ENCODE measurements at regions not wholly inside any gene's neighbourhood (a gene's known extent, or its start where the extent isn't known, plus 50 kb on each side); places are given as distances from the start of the nearest gene placed in this dataset.
A peak's percentile ranks its signal among the peaks of the same experiment; 100 is the strongest.

DNA sequence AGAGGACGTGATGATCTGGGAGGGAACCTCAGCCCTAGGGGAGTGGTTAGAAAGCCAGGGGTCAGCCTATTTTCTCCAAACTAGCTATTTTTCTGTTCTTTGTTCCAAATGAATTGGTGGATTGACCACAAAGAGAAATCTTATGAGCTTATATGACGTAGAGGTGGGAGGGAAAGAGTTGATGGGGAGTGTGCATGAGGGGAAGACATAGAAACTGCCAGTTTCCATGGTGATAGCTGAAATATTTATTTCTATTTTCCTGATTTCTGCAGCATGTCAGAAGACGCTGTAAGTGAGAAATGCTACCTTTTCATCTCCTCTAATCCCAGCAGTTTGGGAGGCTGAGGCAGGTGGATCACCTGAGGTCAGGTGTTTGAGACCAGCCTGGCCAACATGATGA lies 51.4 kb upstream of the CISTR start:
- DNase-seq (ENCODE audit: extremely low read depth, low read depth), result no peak

- DNase-seq (ENCODE audit: extremely low read depth, low read depth), result no peak
Observed at GRCh38 chr12:53803703-53804102, 51.9 kb upstream of the CISTR start.

DNA sequence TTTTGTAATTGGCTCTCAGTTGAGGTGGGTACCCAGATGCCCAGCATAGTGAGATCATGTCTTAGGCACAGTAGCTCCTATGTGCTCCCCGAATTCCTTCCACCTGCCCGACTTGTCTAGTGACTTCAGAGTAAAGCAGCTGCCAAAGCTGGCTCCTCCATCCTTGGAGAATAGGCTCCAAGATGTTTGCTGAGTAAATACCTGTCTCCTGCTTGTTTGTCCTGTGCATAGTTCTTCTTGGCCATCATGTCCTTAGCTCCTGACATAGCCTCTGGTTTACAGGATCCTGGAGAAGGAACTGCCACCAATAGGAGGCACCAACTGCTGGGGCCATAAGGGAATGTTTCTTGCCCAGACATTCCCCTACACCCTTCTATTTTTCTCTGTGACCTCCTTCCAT lies 52.6 kb upstream of the CISTR start:
- DNase-seq (ENCODE audit: extremely low read depth, low read depth), result no peak

- no peak for DNase-seq (ENCODE audit: extremely low read depth, low read depth)
Observed at GRCh38 chr12:53805067-53805466, 53.3 kb upstream of the CISTR start.

- DNase-seq (ENCODE audit: extremely low read depth, low read depth), result no peak
Observed at GRCh38 chr12:53805791-53806190, 54.0 kb upstream of the CISTR start.

DNA sequence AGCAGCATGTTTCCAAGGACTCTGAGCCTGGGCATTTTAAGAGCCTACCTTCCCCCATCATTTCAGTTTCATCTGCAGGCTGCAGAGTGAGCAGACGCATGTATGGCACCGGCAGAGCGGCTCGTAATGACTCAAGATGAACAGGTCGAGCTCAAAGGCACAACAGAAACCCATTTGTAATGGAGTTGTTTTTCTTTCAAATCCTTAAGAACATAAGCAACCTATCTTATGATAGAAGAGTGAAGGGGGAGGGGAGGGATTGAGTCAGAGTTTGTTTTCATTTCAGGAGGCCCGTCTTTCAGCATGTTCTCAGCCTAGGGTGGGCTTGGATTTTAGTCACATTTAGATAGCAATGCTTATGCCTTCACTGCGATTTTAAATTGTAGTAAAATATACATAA lies 54.9 kb upstream of the CISTR start:
- DNase-seq (ENCODE audit: extremely low read depth, low read depth), result no peak

GRCh38 chr12:53807322-53807860 lies 55.6 kb upstream of the CISTR start:
- DNase-seq (ENCODE audit: extremely low read depth, low read depth), result no peak

DNA sequence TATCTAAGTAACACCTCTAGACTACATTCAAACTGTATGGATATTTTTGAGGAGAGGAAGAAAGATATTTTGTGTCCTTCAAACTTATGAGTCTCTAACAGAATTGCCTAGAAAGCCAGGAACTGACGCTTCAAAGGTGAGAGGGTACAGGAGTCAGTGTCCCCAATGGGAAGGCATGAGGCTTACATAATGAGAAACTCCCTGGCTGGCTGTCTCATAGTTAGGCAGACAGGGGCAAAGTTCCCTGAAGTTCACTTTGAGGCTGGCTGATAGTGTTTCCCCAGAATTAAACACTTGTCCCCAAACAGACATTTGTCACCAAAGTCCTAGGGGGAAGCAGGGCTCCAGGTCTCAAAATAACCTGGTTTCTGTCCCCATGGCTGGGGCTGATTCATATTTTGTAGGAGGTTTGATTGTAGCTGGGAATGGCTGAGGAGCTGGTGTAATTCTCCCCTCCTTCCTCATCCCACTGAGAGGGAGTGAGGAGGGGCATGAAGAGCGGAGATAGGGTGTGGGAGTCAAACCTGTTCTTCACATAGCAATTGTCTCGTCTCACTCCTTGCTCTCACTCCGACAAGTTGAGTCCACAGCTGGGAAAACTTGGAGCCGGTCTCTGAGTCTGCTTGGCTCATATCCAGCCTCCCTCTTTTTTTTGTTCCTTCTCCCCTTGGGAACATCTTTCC lies 56.4 kb upstream of the CISTR start:
- no peak for DNase-seq (ENCODE audit: extremely low read depth, low read depth)

GRCh38 chr12:53809005-53809404 lies 57.2 kb upstream of the CISTR start:
- DNase-seq (ENCODE audit: extremely low read depth, low read depth), result no peak

GRCh38 chr12:53810950-53811349 lies 59.2 kb upstream of the CISTR start:
- no peak for DNase-seq (ENCODE audit: extremely low read depth, low read depth)

DNA sequence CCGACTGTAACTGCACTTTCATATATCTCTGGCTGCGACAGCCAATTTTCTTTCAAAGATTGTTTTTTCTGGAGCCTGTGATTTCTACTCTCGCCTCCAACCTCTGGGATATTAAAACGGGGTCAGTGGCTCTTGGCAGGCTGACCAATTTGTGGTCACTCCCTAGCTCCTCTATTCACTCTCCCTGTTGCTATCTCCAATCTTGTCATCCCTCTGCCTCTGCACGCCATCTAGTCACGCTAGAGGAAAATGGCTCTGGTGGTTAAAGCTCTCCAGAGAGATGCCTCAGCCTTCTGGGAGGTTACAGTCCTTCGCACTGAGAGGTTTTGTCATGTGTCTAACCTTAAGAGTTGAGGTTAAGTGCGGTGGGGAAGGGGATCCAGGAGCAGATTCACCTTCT lies 59.8 kb upstream of the CISTR start:
- no peak for DNase-seq (ENCODE audit: extremely low read depth, low read depth)

DNA sequence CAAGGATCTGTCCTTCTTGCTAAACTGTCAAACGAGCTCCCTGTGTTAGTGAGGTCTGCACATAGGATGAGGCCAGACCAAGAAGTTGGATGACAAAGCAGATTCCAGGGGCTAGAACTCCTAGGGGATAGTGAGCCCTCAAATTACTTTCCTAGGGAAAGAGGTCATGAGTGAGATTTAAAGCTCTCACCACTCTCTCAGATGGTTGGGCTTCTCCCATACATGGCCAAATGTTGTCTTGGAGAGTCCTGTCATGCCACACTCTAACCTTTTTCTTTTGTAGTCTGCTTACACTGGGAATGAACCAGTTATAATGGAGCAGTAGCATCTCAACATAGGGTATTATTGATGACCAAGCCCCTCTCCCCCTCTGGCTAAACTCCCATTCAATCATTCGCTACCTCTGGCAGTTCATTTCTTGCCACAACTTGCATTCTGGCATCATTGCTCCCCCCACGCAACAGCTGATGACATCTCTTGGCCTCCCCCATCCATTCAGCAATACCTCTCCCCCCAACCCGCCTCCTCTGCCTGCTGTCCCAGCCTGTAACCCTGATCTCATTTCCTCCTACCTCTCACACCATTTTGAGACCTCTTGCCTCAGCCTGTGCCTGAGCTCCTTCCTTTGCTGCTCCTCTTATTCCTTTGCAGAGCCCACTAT lies 64.7 kb upstream of the CISTR start:
- no peak for DNase-seq (ENCODE audit: extremely low read depth, low read depth)

DNA sequence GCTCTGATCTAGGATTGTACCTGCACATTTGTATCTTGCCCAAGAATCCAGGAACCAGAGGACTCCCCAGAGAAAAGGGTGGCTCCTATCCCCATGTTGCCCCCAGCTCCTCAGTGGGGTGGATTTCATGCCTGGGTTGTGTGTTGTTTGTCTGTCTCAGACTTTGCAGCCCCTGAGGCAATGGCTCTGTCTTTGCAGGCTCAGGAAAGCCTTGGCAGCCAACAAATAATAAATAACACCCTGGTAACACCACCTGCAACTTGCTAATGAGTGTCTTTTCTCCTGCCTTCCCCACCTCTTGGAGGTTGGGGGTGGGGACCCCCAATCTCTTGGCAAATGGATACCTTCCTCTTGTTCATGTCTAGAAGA lies 65.2 kb upstream of the CISTR start:
- DNase-seq (ENCODE audit: extremely low read depth, low read depth), result no peak

DNA sequence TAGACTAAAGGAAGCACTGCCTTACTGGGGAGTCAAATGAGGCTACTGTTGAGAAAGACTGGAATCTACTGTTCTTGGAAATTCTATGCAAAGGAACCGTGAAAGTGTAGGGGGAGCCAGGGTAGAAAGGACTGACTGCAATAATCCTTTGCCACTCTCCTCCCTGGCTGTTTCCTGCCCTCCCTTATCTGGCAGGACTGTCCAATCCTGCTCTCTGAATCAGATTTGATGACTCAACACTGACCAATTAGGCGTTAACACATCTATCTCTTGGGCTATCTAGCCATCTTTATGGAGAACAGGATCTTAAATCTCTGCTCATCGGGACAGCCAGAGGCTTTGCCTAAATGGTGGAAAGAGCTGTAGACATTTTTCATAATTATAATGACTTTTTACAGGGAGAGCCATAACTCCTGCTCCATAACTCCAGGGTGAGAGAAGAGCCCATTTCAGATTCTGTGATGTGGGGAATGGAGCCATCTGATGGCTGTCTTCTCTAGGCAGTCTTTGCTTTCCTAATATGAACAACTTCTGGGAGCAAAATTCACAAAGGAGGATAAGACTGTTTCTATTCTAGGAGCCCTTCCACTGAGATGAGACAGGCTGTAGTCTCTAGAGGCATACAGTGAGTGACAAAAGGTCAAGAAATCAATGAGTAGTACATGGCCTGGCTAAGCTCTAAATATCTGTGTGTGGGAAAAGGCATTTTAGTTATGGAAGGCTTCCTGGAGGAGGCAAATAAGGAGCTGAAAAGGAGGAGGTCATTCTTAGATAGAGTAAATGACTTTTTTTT lies 68.9 kb upstream of the CISTR start:
- peak; percentile 50 for DNase-seq (ENCODE audit: extremely low read depth, low read depth)

DNA sequence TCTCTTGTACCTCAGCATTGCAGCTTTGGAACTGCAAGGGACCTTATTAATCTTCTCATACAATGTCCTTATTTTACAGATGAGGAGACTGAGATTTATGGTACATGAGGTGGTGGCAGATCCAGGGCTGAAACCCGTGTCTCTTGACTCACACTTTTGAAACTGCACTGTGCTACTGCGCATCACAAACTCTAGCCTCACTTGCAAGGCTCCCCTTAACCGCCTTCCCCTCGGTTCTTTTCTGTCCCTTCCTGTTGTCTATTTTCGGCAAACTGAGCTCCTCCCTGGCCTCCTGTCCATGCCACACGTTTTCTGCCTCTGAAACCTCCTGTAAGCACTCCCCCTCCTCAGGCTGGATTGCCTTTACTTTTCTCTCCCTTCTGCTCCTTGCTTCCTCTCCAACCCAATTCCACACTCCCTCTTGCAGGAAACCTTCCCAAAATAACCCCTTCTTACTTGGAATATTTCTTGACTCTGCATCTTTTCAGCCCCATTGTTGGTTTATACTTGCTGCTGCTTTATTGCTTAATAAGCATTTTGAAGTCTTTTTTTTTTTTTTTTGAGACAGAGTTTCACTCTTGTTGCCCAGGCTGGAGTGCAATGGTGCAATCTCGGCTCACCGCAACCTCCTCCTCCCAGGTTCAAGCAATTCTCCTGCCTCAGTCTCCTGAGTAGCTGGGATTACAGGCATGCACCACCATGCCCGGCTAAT lies 72.4 kb upstream of the CISTR start:
- no peak for DNase-seq (ENCODE audit: extremely low read depth, low read depth)

DNA sequence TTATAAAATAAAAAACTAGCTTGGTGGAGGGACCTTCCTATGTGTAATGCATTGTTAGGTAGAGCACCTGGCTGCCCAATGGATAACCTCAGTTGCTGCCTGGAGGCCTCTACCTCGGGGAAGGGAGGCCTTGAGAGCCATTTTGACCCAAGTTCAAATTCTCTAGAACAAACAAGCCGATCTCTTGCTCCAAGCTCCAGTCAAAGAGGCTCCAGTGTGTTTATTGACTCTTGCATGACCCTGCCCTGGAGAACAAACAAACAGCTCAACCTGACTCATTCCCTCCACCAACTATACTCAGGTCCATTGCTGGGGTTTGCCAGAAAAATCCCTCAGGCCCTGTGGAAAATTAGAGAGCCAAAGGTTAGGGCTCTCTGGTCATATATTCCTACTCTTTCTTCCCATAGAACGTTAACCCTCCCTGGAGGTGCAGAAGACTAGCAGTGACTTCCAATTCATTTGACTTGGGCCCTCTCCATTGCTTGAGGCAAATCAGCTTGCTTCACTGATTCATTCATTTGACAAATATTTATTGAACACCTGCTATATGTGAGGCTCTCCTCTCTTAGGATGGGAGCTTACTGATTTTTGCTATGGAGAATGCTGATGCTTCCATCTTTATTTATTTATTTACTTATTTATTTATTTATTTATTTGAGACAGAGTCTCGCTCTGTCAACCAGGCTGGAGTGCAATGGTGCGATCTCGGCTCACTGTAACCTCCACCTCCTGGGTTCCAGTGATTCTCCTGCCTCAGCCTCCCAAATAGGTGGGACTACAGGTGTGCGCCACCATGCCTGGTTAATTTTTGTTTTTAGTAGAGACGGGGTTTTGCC lies 73.7 kb upstream of the CISTR start:
- peak; percentile 85 for DNase-seq (ENCODE audit: extremely low read depth, low read depth)

DNA sequence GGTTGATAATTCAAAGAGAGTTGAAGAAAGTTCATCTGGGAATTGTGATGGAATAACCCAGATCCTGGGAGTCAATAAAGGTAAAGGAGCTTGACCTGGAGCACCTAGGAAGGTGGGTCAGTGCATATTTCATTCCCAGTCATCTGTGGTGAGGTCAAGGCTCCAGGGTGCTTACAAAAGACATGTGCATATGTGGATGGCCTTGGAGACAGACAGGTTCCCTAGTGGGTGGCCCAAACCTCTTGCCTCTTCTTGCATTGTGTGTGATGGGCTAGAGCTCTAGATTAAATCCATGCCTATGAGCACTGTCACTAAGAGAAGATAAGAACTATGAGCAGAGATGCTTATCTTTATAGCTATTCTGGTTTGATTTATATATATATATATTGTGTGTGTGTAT lies 75.5 kb upstream of the CISTR start:
- DNase-seq (ENCODE audit: extremely low read depth, low read depth), result no peak

GRCh38 chr12:53828598-53828997 lies 76.8 kb upstream of the CISTR start:
- DNase-seq (ENCODE audit: extremely low read depth, low read depth), result no peak

GRCh38 chr12:53829130-53829819 lies 77.5 kb upstream of the CISTR start:
- DNase-seq (ENCODE audit: extremely low read depth, low read depth), result no peak

DNA sequence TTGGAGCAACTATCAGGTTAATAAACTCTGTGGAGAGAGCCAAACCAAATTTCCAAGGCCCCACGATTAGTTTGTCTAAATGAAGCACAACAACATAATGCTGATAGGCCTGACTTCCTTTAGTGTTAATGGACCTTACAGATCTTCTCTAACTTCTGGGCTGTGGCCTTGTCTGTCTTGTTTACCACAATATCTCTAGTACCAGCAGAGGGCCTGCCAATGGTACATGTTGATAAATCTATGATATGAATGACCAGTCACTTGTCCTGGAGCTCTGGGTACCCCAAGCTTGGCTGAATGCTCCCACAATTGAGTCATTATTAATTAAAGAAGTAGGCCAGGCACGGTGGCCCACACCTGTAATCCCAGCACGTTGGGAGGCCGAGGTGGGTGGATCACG lies 78.9 kb upstream of the CISTR start:
- DNase-seq (ENCODE audit: extremely low read depth, low read depth), result no peak

Measured in NCI-H460 (cell line).